Hematopoietic multipotent progenitor cell treated with erythropoietin and hydrocortisone succinate and interleukin-3 and kit ligand, for 6 days (in vitro differentiated cells): ENCODE measurements at regions not wholly inside any gene's neighbourhood (a gene's known extent, or its start where the extent isn't known, plus 50 kb on each side); places are given as distances from the start of the nearest gene placed in this dataset.

ENCODE experiments used
- DNase-seq: peaks from one replicate; pipeline ENCODE4 v3.0.0-alpha.2; 2015

- no peak for DNase-seq
These were observed 342.5 kb upstream of the ACTBL2 start for GRCh38 chr5:57825031-57825686.

GRCh38 chr5:57824623-57825022, 342.0 kb upstream of the ACTBL2 start:
- DNase-seq = no peak

DNA sequence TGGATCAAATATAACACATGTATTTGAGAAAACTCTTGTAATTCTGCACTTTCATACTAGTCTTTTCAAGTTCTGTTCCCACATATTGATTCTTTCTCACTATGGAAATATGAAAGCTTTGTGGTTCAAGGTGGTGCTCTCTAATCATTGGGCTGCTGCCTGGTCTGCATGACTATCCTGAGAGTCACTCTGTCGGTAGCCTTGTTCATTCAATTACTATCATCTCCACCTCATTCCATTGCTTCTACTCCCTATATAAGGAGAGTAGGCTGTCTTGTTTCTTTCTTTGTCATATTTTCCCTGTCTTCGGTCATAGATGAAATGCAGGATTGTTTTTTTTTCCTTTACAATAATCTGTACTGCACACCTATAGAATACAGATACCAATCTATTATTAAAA, 341.4 kb upstream of the ACTBL2 start:
- DNase-seq = no peak

DNA sequence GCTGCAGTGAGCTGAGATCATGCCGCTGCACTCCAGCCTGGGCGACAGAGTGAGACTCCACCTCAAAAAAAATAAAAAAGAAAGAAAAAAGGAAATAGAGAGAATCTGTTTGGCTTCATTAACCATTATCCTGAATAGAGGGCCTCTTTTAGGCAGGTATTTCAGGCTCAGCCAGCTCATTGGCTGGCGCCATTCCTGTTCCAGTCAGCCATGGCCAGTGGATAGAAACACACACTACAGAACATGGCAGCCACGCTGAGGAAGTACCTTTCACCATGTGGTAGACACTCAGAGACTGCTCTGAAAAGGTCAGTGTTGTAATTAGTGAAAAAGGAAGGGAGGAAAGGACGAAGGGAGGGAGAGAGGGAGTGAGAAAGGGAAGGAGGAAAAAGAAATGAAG, 340.0 kb upstream of the ACTBL2 start:
- no peak for DNase-seq

DNA sequence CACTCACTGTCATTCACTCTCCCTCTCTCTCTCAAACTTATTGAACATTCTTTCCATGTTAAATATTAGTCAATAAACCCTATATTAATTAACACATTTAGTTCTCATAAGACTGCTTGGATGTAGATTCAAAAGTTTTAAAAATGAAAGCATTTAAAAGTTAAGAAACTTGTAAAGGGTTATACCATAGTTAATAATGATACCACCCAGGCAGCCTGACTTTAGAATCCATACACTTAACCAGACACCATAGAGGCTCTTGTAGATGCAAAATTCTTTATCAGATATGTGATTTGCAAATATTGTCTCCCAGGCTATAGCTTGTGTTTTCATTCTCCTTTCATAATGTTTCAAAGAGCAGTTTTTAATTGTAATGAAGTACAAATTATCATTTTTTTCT, 335.8 kb upstream of the ACTBL2 start:
- no peak for DNase-seq

DNA sequence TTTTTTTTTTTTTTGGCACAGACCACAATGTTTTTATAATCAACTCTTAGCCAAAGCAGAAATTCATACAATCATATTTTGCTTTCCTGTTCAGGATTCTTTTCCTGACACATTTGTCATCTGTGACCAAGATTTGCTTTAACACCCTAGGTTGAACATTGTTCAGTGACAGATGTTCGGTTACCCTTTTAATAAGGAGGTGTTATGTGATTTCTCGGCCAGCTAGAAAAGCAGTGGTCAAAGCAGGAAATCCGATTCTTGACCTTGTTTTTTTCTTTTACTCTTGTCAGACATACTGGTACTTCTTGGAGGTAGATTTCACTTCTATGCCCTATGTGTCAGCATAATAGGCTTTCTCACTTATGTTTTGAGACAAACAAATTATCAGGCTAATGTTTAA, 335.3 kb upstream of the ACTBL2 start:
- no peak for DNase-seq

- peak; percentile 6 for DNase-seq
These were observed 334.4 kb upstream of the ACTBL2 start for GRCh38 chr5:57817001-57817453.

- no peak for DNase-seq
These were observed 333.5 kb upstream of the ACTBL2 start for GRCh38 chr5:57816108-57816507.

- no peak for DNase-seq
These were observed 323.1 kb upstream of the ACTBL2 start for GRCh38 chr5:57805732-57806131.

GRCh38 chr5:57805170-57805569, 322.6 kb upstream of the ACTBL2 start:
- DNase-seq = no peak

DNA sequence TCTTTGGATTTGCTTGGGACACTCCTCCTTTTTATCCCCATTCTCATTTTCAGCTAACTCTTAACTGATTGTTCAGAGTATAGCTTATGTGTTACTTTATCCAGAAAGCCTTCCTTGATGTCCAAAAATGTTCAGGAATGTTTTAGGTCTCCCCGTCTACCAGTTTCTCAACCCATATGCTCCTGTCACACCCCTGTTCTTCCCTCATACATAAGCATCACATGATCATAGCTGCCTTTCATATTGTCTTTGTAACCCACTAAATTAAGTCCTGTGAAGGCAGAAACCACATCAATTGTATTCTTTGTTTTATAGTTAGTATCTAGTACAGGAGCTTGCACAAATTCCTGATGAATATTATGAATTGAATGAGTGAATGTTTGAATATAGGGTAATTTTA, 321.9 kb upstream of the ACTBL2 start:
- no peak for DNase-seq

GRCh38 chr5:57804007-57804444, 321.4 kb upstream of the ACTBL2 start:
- DNase-seq = no peak

GRCh38 chr5:57802131-57802530, 319.5 kb upstream of the ACTBL2 start:
- DNase-seq = no peak

GRCh38 chr5:57795203-57795602, 312.6 kb upstream of the ACTBL2 start:
- no peak for DNase-seq

- DNase-seq = no peak
These were observed 309.3 kb upstream of the ACTBL2 start for GRCh38 chr5:57791875-57792274.

DNA sequence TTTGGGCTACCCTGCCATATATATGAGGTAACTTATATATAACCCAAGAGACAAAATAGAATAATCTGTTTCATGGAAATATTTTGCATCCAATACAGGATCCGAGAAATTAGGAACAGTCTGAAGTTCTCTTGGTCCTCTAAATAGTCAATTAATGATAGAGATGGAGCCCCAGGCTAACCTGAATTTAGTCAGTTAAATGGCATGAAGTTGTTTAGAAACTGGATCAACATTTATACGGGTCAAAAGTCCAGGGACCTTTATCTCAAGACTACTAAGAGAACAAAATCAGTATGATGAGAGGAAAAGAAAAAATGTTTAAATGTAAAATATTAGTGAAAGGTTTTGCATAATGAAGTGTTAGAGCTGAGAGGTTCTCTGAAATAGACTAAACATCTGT, 303.3 kb upstream of the ACTBL2 start:
- no peak for DNase-seq

DNA sequence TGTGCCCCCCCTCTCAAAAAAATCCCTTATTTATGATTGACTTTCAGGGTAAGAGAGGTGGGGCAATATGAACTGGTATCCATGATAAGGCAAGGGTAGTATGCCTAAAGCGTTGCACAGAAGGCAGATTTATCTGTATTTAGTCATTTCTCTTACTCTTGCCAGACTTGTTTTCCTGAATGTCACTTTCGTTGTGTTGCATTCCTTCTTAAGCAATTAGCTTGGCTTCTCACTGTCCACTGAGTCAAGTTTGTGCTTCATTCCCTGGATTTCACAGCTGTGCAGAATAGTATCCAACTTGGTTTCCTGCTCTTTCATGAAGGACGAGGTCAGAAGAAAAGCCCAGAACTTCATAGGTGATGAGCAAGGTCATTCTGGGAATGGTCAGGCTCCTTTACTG, 301.5 kb upstream of the ACTBL2 start:
- DNase-seq = no peak

- DNase-seq = no peak
These were observed 301.1 kb upstream of the ACTBL2 start for GRCh38 chr5:57783693-57784092.

- no peak for DNase-seq
These were observed 298.3 kb upstream of the ACTBL2 start for GRCh38 chr5:57780961-57781325.

- DNase-seq = no peak
These were observed 297.8 kb upstream of the ACTBL2 start for GRCh38 chr5:57780306-57780960.

- peak; percentile 71 for DNase-seq
These were observed 297.0 kb upstream of the ACTBL2 start for GRCh38 chr5:57779383-57780223.

- no peak for DNase-seq
These were observed 296.0 kb upstream of the ACTBL2 start for GRCh38 chr5:57778501-57779091.

- DNase-seq = no peak
These were observed 294.6 kb upstream of the ACTBL2 start for GRCh38 chr5:57777174-57777581.

- DNase-seq = no peak
These were observed 293.4 kb upstream of the ACTBL2 start for GRCh38 chr5:57776035-57776434.
